ENCODE measurements at regions not wholly inside any gene's neighbourhood (a gene's known extent, or its start where the extent isn't known, plus 50 kb on each side); places are given as distances from the start of the nearest gene placed in this dataset.

GRCh38 chr18:55830544-55830943, 242.6 kb upstream of the TCF4 start:
- DNase-seq, result no peak
- no peaks in the 10 kb centered on the region for H3K36me3 Mint-ChIP-seq
- intact Hi-C loops (cut with micrococcal nuclease), result no loop called here
- CTCF ChIA-PET, result no interaction called here
- H3K27me3 Mint-ChIP-seq, result no peaks in the 10 kb centered on the region
- POLR2A ChIA-PET, result no interaction called here
- H3K27ac Mint-ChIP-seq, result no peak overlapping the region
- peaks cover 10% of the 10 kb centered on the region for H3K9me3 Mint-ChIP-seq
- H3K4me3 Mint-ChIP-seq, result no peak overlapping the region
- no peaks in the 10 kb centered on the region for H3K4me1 Mint-ChIP-seq (ENCODE audit: low read depth)

GRCh38 chr18:55821219-55821618, 233.2 kb upstream of the TCF4 start:
- Mint-ChIP-seq H3K4me3 (no peak overlapping the region), H3K4me1 (ENCODE audit: low read depth) (no peaks in the 10 kb centered on the region), H3K36me3 (no peaks in the 10 kb centered on the region), H3K9me3 (no peaks in the 10 kb centered on the region), H3K27me3 (no peaks in the 10 kb centered on the region), H3K27ac (no peak overlapping the region)
- intact Hi-C loops (cut with micrococcal nuclease), result no loop called here
- ChIA-PET CTCF (no interaction called here), POLR2A (no interaction called here)
- DNase-seq, result no peak

- ChIA-PET POLR2A (no interaction called here), CTCF (no interaction called here)
- H3K4me1 Mint-ChIP-seq (ENCODE audit: low read depth), result no peaks in the 10 kb centered on the region
- intact Hi-C loops (cut with micrococcal nuclease), result no loop called here
- H3K27me3 Mint-ChIP-seq, result no peaks in the 10 kb centered on the region
- no peak for DNase-seq
- H3K9me3 Mint-ChIP-seq, result no peaks in the 10 kb centered on the region
- H3K27ac Mint-ChIP-seq, result no peak overlapping the region
- H3K36me3 Mint-ChIP-seq, result no peaks in the 10 kb centered on the region
- H3K4me3 Mint-ChIP-seq, result no peak overlapping the region
These were observed 231.5 kb upstream of the TCF4 start for GRCh38 chr18:55819448-55819847.

- ChIA-PET POLR2A (no interaction called here), CTCF (no interaction called here)
- Mint-ChIP-seq H3K27ac (no peak overlapping the region), H3K36me3 (no peaks in the 10 kb centered on the region), H3K9me3 (no peaks in the 10 kb centered on the region), H3K4me3 (no peak overlapping the region), H3K27me3 (no peaks in the 10 kb centered on the region), H3K4me1 (ENCODE audit: low read depth) (no peaks in the 10 kb centered on the region)
- DNase-seq, result no peak
- intact Hi-C loops (cut with micrococcal nuclease), result no loop called here
These were observed 230.3 kb upstream of the TCF4 start for GRCh38 chr18:55818284-55818683.

GRCh38 chr18:55811925-55812324, 223.9 kb upstream of the TCF4 start:
- intact Hi-C loops (cut with micrococcal nuclease), result no loop called here
- H3K4me3 Mint-ChIP-seq, result no peak overlapping the region
- H3K4me1 Mint-ChIP-seq (ENCODE audit: low read depth), result no peaks in the 10 kb centered on the region
- no peaks in the 10 kb centered on the region for H3K27me3 Mint-ChIP-seq
- ChIA-PET POLR2A (no interaction called here), CTCF (no interaction called here)
- H3K36me3 Mint-ChIP-seq, result no peaks in the 10 kb centered on the region
- H3K27ac Mint-ChIP-seq, result no peak overlapping the region
- DNase-seq, result no peak
- no peaks in the 10 kb centered on the region for H3K9me3 Mint-ChIP-seq

- no peaks in the 10 kb centered on the region for H3K36me3 Mint-ChIP-seq
- POLR2A ChIA-PET, result no interaction called here
- no peaks in the 10 kb centered on the region for H3K4me1 Mint-ChIP-seq (ENCODE audit: low read depth)
- no peak for DNase-seq
- no peaks in the 10 kb centered on the region for H3K9me3 Mint-ChIP-seq
- no peak overlapping the region for H3K27ac Mint-ChIP-seq
- intact Hi-C loops (cut with micrococcal nuclease), result no loop called here
- H3K4me3 Mint-ChIP-seq, result no peak overlapping the region
- H3K27me3 Mint-ChIP-seq, result no peaks in the 10 kb centered on the region
- CTCF ChIA-PET, result no interaction called here
These were observed 217.7 kb upstream of the TCF4 start for GRCh38 chr18:55805666-55806065.

GRCh38 chr18:55795101-55795669, 207.2 kb upstream of the TCF4 start:
- no peak for DNase-seq
- Mint-ChIP-seq H3K9me3 (peaks cover 5% of the 10 kb centered on the region), H3K4me1 (ENCODE audit: low read depth) (no peaks in the 10 kb centered on the region), H3K4me3 (no peak overlapping the region), H3K36me3 (no peaks in the 10 kb centered on the region), H3K27me3 (no peaks in the 10 kb centered on the region), H3K27ac (no peak overlapping the region)
- intact Hi-C loops (cut with micrococcal nuclease), result no loop called here
- POLR2A ChIA-PET, result no interaction called here
- CTCF ChIA-PET, result no interaction called here

GRCh38 chr18:55794288-55795052, 206.5 kb upstream of the TCF4 start:
- no peak overlapping the region for H3K27ac Mint-ChIP-seq
- ChIA-PET POLR2A (no interaction called here), CTCF (no interaction called here)
- peaks cover 5% of the 10 kb centered on the region for H3K9me3 Mint-ChIP-seq
- no peaks in the 10 kb centered on the region for H3K4me1 Mint-ChIP-seq (ENCODE audit: low read depth)
- DNase-seq, result no peak
- H3K4me3 Mint-ChIP-seq, result no peak overlapping the region
- no peaks in the 10 kb centered on the region for H3K27me3 Mint-ChIP-seq
- no peaks in the 10 kb centered on the region for H3K36me3 Mint-ChIP-seq
- intact Hi-C loops (cut with micrococcal nuclease), result no loop called here

- DNase-seq, result no peak
- H3K4me3 Mint-ChIP-seq, result no peak overlapping the region
- intact Hi-C loops (cut with micrococcal nuclease), result no loop called here
- POLR2A ChIA-PET, result no interaction called here
- no peak overlapping the region for H3K27ac Mint-ChIP-seq
- CTCF ChIA-PET, result no interaction called here
- no peaks in the 10 kb centered on the region for H3K36me3 Mint-ChIP-seq
- H3K4me1 Mint-ChIP-seq (ENCODE audit: low read depth), result no peaks in the 10 kb centered on the region
- H3K9me3 Mint-ChIP-seq, result no peaks in the 10 kb centered on the region
- no peaks in the 10 kb centered on the region for H3K27me3 Mint-ChIP-seq
These were observed 202.3 kb upstream of the TCF4 start for GRCh38 chr18:55790296-55790695.

GRCh38 chr18:55787536-55788073, 199.6 kb upstream of the TCF4 start:
- H3K4me1 Mint-ChIP-seq (ENCODE audit: low read depth), result no peaks in the 10 kb centered on the region
- no peak overlapping the region for H3K27ac Mint-ChIP-seq
- no peak overlapping the region for H3K4me3 Mint-ChIP-seq
- ChIA-PET POLR2A (no interaction called here), CTCF (no interaction called here)
- H3K9me3 Mint-ChIP-seq, result no peaks in the 10 kb centered on the region
- DNase-seq, result no peak
- no peaks in the 10 kb centered on the region for H3K27me3 Mint-ChIP-seq
- intact Hi-C loops (cut with micrococcal nuclease), result no loop called here
- no peaks in the 10 kb centered on the region for H3K36me3 Mint-ChIP-seq

- Mint-ChIP-seq H3K27me3 (no peaks in the 10 kb centered on the region), H3K4me3 (no peak overlapping the region), H3K4me1 (ENCODE audit: low read depth) (no peaks in the 10 kb centered on the region), H3K36me3 (no peaks in the 10 kb centered on the region), H3K27ac (no peak overlapping the region), H3K9me3 (no peaks in the 10 kb centered on the region)
- intact Hi-C loops (cut with micrococcal nuclease), result no loop called here
- DNase-seq, result no peak
- CTCF ChIA-PET, result interaction anchor here (0.7 kb wide), 1 partner anchor 100 kb away, joined by 4 read pairs; no protein-coding TSS in a partner anchor
- POLR2A ChIA-PET, result no interaction called here
These were observed 198.8 kb upstream of the TCF4 start for GRCh38 chr18:55786651-55787272.

- no peak overlapping the region for H3K27ac Mint-ChIP-seq
- H3K4me3 Mint-ChIP-seq, result no peak overlapping the region
- CTCF ChIA-PET, result no interaction called here
- DNase-seq, result no peak
- peaks cover 22% of the 10 kb centered on the region for H3K27me3 Mint-ChIP-seq
- no peaks in the 10 kb centered on the region for H3K9me3 Mint-ChIP-seq
- POLR2A ChIA-PET, result no interaction called here
- no peaks in the 10 kb centered on the region for H3K4me1 Mint-ChIP-seq (ENCODE audit: low read depth)
- H3K36me3 Mint-ChIP-seq, result no peaks in the 10 kb centered on the region
- intact Hi-C loops (cut with micrococcal nuclease), result no loop called here
These were observed 195.9 kb upstream of the TCF4 start for GRCh38 chr18:55783921-55784320.

- Mint-ChIP-seq H3K4me1 (ENCODE audit: low read depth) (no peaks in the 10 kb centered on the region), H3K27me3 (peaks cover 31% of the 10 kb centered on the region), H3K4me3 (no peak overlapping the region), H3K36me3 (no peaks in the 10 kb centered on the region), H3K27ac (no peak overlapping the region), H3K9me3 (no peaks in the 10 kb centered on the region)
- CTCF ChIA-PET, result no interaction called here
- intact Hi-C loops (cut with micrococcal nuclease), result no loop called here
- POLR2A ChIA-PET, result no interaction called here
- no peak for DNase-seq
These were observed 193.5 kb upstream of the TCF4 start for GRCh38 chr18:55781481-55781957.
